GM23338 (cell line): ENCODE measurements at regions not wholly inside any gene's neighbourhood (a gene's known extent, or its start where the extent isn't known, plus 50 kb on each side); places are given as distances from the start of the nearest gene placed in this dataset.

Experiments used
- ATAC-seq: fragments of 200-7000 bp; cut with Tn5 transposase; 3 replicates; pipeline ENCODE4 v1.9.1; 2020
- DNase-seq: peaks from one replicate; pipeline ENCODE4 v3.0.0-alpha.2; 2015; ENCODE audit warnings: low spot score
- H2AFZ ChIP-seq: fragments of 200-600 bp; sonication (generic); 2 replicates; pipeline ENCODE4 v1.8.0; 2016; ENCODE audit warnings: antibody characterized with exemption, mild to moderate bottlenecking, moderate library complexity
- H3F3A ChIP-seq: fragments of 200-600 bp; sonication (generic); replicated peaks from 2 replicates; pipeline ENCODE4 v1.8.0; 2017; ENCODE audit warnings: antibody characterized with exemption, mixed run types, low read depth
- H3K27ac ChIP-seq: fragments of 200-600 bp; sonication (generic); 2 replicates; pipeline ENCODE4 v1.6.1; 2016; ENCODE audit warnings: low read depth
- H3K27me3 ChIP-seq: fragments of 200-600 bp; sonication (generic); 2 replicates; pipeline ENCODE4 v1.8.0; 2016; ENCODE audit warnings: mild to moderate bottlenecking, mixed run types, moderate library complexity; ENCODE audit not compliant: insufficient read depth
- H3K36me3 ChIP-seq: fragments of 200-600 bp; sonication (generic); 2 replicates; pipeline ENCODE4 v1.8.0; 2016; ENCODE audit warnings: mild to moderate bottlenecking; ENCODE audit not compliant: insufficient read depth
- H3K4me1 ChIP-seq: fragments of 200-600 bp; sonication (generic); 2 replicates; pipeline ENCODE4 v1.8.0; 2016; ENCODE audit warnings: mild to moderate bottlenecking, moderate library complexity; ENCODE audit not compliant: insufficient read depth
- H3K4me2 ChIP-seq: fragments of 200-600 bp; sonication (generic); 2 replicates; pipeline ENCODE4 v1.7.1; 2017; ENCODE audit warnings: mixed run types
- H3K4me3 ChIP-seq: fragments of 200-600 bp; sonication (generic); 2 replicates; pipeline ENCODE4 v1.6.1; 2016; ENCODE audit warnings: mixed run types
- H3K79me2 ChIP-seq: fragments of 200-600 bp; sonication (generic); replicated peaks from 2 replicates; pipeline ENCODE4 v1.8.0; 2017; ENCODE audit warnings: mild to moderate bottlenecking; ENCODE audit not compliant: insufficient read depth
- H3K9me2 ChIP-seq: fragments of 200-600 bp; sonication (generic); 2 replicates; pipeline ENCODE4 v1.8.0; 2017; ENCODE audit not compliant: insufficient read depth
- H4K20me1 ChIP-seq: fragments of 200-600 bp; sonication (generic); replicated peaks from 2 replicates; pipeline ENCODE4 v1.8.0; 2017; ENCODE audit warnings: mild to moderate bottlenecking; ENCODE audit not compliant: insufficient read depth
- H3K27ac Mint-ChIP-seq: 2 replicates; pipeline ENCODE4 v1.8.0; 2020; ENCODE audit warnings: inconsistent platforms, mild to moderate bottlenecking, moderate library complexity, mixed read lengths
- H3K27me3 Mint-ChIP-seq: 3 replicates; pipeline ENCODE4 v1.8.0; 2022; ENCODE audit warnings: low read depth, mild to moderate bottlenecking, moderate library complexity, mixed read lengths, inconsistent platforms; ENCODE audit not compliant: insufficient read depth, poor library complexity
- H3K36me3 Mint-ChIP-seq: 3 replicates; pipeline ENCODE4 v1.8.0; 2021; ENCODE audit warnings: low read depth, mild to moderate bottlenecking, inconsistent platforms, moderate library complexity, mixed read lengths
- H3K4me1 Mint-ChIP-seq: 3 replicates; pipeline ENCODE4 v1.8.0; 2020; ENCODE audit warnings: mild to moderate bottlenecking, inconsistent platforms, mixed read lengths
- H3K4me3 Mint-ChIP-seq: 3 replicates; pipeline ENCODE4 v1.8.0; 2021; ENCODE audit warnings: moderate library complexity, mild to moderate bottlenecking, inconsistent platforms, mixed read lengths
- H3K9me3 Mint-ChIP-seq: 3 replicates; pipeline ENCODE4 v1.8.0; 2020; ENCODE audit warnings: moderate library complexity, mild to moderate bottlenecking, inconsistent platforms, mixed read lengths
- CREB1 ChIP-seq: fragments of 250-450 bp; sonication (Bioruptor Pico); IDR thresholded peaks from 2 replicates; pipeline ENCODE4 v1.5.0; 2020; ENCODE audit warnings: low read depth, mild to moderate bottlenecking, moderate library complexity
- CTCF ChIP-seq, 2 experiments: fragments of 200-600 bp in 1 of 2; sonication (generic) in 1 of 2; conservative IDR thresholded peaks; 2 replicates each; pipeline versions ENCODE4 v1.5.1 to v1.6.1; 2016 to 2017; ENCODE audit warnings: antibody characterized with exemption in 2 of 2, low read depth in 2 of 2, mild to moderate bottlenecking in 2 of 2, moderate library complexity in 1 of 2
- ETS1 ChIP-seq: IDR thresholded peaks from 2 replicates; pipeline ENCODE4 v1.6.1; 2016; ENCODE audit warnings: antibody characterized with exemption
- EZH2 ChIP-seq: fragments of 200-600 bp; sonication (generic); IDR thresholded peaks from one replicate; pipeline ENCODE4 v1.8.0; 2017; ENCODE audit warnings: antibody characterized with exemption, mild to moderate bottlenecking, low read depth; ENCODE audit not compliant: unreplicated experiment
- EZH2phosphoT487 ChIP-seq: fragments of 200-600 bp; sonication (generic); IDR thresholded peaks from one replicate; pipeline ENCODE4 v1.8.1; 2018; ENCODE audit warnings: antibody characterized with exemption; ENCODE audit not compliant: unreplicated experiment
- NANOG ChIP-seq: IDR thresholded peaks from 2 replicates; pipeline ENCODE4 v1.6.1; 2016; ENCODE audit warnings: antibody characterized with exemption, borderline replicate concordance
- POLR2AphosphoS5 ChIP-seq: IDR thresholded peaks from 2 replicates; pipeline ENCODE4 v1.6.1; 2016; ENCODE audit warnings: antibody characterized with exemption, low read depth
- STAT1 ChIP-seq: IDR thresholded peaks from one replicate; pipeline ENCODE4 v1.6.1; 2016; ENCODE audit warnings: antibody characterized with exemption; ENCODE audit not compliant: unreplicated experiment
- ZNF114 ChIP-seq: fragments of 250-450 bp; sonication (Bioruptor Pico); IDR thresholded peaks from 2 replicates; pipeline ENCODE4 v1.5.0; 2020; ENCODE audit warnings: mild to moderate bottlenecking, moderate library complexity
- ZNF331 ChIP-seq: fragments of 250-450 bp; sonication (Bioruptor Pico); IDR thresholded peaks from 2 replicates; pipeline ENCODE4 v1.5.0; 2020; ENCODE audit warnings: low read depth, mild to moderate bottlenecking, moderate library complexity
- ZNF462 ChIP-seq: fragments of 250-450 bp; sonication (Bioruptor Pico); IDR thresholded peaks from 2 replicates; pipeline ENCODE4 v1.5.0; 2020; ENCODE audit warnings: mild to moderate bottlenecking, moderate library complexity

GRCh38 chr14:27190296-27190695, 592.5 kb upstream of the NOVA1 start (continued):
- no peak for TF ChIP-seq ETS1
- TF ChIP-seq CTCF (conservative IDR thresholded peaks at IDR 0.05; ENCODE audit: low read depth in 2 of 2): no peak
- no peak for TF ChIP-seq EZH2
- no peak for TF ChIP-seq CREB1
- TF ChIP-seq ZNF331 (CRISPR knock-in tag): no peak
- TF ChIP-seq NANOG: no peak
- TF ChIP-seq STAT1: no peak

GRCh38 chr14:27199272-27199671, 601.4 kb upstream of the NOVA1 start:
- ATAC-seq: no peak
- TF ChIP-seq ZNF331 (CRISPR knock-in tag) (no peak), ZNF462 (CRISPR knock-in tag) (no peak), CREB1 (no peak), EZH2phosphoT487 (no peak), ZNF114 (CRISPR knock-in tag) (no peak), EZH2 (no peak), POLR2AphosphoS5 (no peak), CTCF (conservative IDR thresholded peaks at IDR 0.05; ENCODE audit: low read depth in 2 of 2) (no peak), STAT1 (no peak), ETS1 (no peak)

More at GRCh38 chr14:27199272-27199671, 601.4 kb upstream of the NOVA1 start:
- Histone ChIP-seq H3K4me2 (no peak overlapping the region), H3K4me3 (no peak overlapping the region), H2AFZ (no peak overlapping the region), H3F3A (no peaks in the 10 kb centered on the region), H3K4me1 (no peaks in the 10 kb centered on the region), H3K27me3 (no peaks in the 10 kb centered on the region), H3K79me2 (no peaks in the 10 kb centered on the region), H3K27ac (no peak overlapping the region), H3K36me3 (no peaks in the 10 kb centered on the region), H3K9me2 (no peaks in the 10 kb centered on the region), H4K20me1 (no peaks in the 10 kb centered on the region)
- no peak overlapping the region for H3K4me3 Mint-ChIP-seq
- no peaks in the 10 kb centered on the region for H3K36me3 Mint-ChIP-seq
- H3K27ac Mint-ChIP-seq: no peak overlapping the region
- H3K27me3 Mint-ChIP-seq: no peaks in the 10 kb centered on the region
- H3K9me3 Mint-ChIP-seq: no peaks in the 10 kb centered on the region
- DNase-seq: no peak
- H3K4me1 Mint-ChIP-seq: 0 out of 3 replicates have a peak, but pooled peaks cover 2% of the 10 kb centered on the region
